ENCODE measurements at regions not wholly inside any gene's neighbourhood (a gene's known extent, or its start where the extent isn't known, plus 50 kb on each side); places are given as distances from the start of the nearest gene placed in this dataset.
"Not testable (repeated sequence)": the region's sequence is repeated elsewhere in the genome, so short reads cannot be mapped to it uniquely, and the experiment has no call there.

DNA sequence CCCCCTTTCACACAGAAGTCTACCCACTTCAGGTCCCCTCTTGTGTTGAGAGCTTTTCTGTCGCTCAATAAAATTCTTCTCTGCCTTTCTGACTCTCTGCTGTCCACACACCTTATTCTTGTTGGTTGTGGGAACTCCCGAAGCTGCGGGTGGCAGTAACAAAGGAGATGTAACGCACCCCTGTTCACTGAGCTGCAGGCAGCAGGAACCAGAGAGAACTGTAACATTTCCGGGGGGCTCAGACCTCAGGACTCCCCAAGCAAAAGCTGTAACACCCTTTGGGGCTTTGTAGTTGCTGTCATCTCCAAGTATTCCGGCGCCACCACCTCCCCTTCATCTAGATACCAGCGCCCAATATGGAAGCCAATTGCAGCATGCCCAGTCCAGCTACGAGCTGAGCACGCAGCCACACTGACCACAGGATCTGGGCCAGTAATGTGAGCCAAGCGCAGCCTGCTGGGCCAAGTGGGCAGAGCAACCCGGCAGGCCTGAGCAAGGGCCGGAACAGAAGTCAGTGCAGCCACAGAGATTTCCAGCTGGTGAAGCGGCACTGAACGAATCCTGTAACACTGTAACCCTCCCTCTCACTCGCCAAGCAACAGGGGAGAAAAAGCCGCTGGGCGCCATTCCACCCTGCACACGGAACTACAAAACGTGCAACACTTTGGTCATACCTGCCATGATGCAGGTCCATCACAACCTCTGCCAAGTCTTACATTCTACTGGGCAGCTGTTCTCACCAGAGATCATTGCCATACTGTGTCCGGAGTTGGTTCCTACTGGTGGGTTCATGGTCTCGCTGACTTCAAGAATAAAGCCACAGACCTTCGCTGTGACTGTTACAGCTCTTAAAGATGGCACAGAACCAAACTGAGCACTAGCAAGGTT, 194.3 kb downstream of the SPATA31A6 start:
- H3K4me3 Mint-ChIP-seq; H3K36me3 Mint-ChIP-seq; DNase-seq (ENCODE audit: low spot score in 2 of 2); H3K9me3 Mint-ChIP-seq; H3K4me1 Mint-ChIP-seq; H3K27me3 Mint-ChIP-seq; ATAC-seq (ENCODE audit: low read depth); H3K27ac Mint-ChIP-seq: not testable (repeated sequence)

DNA sequence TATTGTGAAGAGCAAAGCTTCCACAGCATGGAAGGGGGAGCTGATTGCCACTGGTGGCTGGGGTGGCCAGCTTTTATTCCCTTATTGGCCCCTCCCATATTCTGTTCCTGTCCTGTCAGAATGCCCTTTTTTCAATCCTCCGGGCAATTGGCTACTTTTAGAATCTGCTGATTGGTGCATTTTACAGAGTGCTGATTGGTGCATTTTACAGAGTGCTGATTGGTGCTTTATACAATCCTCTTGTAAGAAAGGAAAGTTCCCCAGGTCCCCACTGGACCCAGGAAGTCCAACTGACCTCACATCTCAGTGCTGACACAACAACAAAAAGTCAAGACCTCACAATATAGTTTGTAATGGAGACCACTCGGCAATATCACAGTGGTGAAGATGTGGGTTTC, 195.0 kb downstream of the SPATA31A6 start:
- ATAC-seq (ENCODE audit: low read depth) (no peak), DNase-seq (ENCODE audit: low spot score in 2 of 2) (no peak)
- Mint-ChIP-seq H3K27me3 (no peaks in the 10 kb centered on the region), H3K36me3 (no peaks in the 10 kb centered on the region), H3K4me1 (no peaks in the 10 kb centered on the region), H3K9me3 (peaks cover 2% of the 10 kb centered on the region), H3K27ac (no peak overlapping the region), H3K4me3 (no peak overlapping the region)

DNA sequence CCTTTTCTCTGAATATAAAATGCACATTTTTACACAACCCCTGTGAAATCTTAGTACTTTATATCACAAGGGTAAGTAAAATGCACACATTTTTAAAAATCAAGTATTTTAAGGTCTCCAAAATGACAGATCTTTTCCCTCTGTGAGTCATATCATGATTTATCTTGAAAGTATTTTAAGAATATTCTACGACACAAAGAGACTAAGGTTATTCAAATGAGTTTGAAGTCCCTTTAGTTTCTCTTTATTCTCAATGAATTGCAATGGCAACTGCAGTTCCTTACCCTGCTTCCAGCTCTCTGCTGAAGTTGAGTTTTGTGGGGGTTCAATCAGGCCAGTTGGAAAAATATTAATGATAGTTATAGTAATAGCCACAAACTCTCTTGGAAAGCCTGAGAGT, 196.1 kb downstream of the SPATA31A6 start:
- not testable (repeated sequence) for H3K36me3 Mint-ChIP-seq; DNase-seq (ENCODE audit: low spot score in 2 of 2); H3K27ac Mint-ChIP-seq; H3K9me3 Mint-ChIP-seq; H3K4me1 Mint-ChIP-seq; ATAC-seq (ENCODE audit: low read depth); H3K4me3 Mint-ChIP-seq; H3K27me3 Mint-ChIP-seq

DNA sequence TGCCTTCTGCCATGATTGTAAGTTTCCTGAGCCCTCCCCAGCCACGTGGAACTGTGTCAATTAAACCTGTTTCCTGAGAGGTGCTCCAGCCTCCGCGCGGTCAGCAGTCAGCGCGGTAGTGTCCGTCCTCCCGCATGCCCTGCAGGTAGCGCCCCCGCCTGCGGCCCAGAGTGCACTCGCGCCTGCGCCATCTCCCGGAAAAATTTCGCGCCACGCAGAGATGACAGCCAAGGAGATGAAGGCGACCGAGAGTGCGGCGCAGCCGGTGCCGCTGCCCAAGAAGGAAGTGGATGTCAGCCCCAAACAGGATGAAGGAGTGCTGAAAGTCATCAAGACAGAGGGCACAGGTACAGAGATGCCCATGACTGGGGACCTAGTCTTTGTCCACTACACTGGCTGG, 201.1 kb downstream of the SPATA31A6 start:
- H3K27ac Mint-ChIP-seq; H3K36me3 Mint-ChIP-seq; H3K4me1 Mint-ChIP-seq; ATAC-seq (ENCODE audit: low read depth); DNase-seq (ENCODE audit: low spot score in 2 of 2); H3K27me3 Mint-ChIP-seq; H3K9me3 Mint-ChIP-seq; H3K4me3 Mint-ChIP-seq: not testable (repeated sequence)

DNA sequence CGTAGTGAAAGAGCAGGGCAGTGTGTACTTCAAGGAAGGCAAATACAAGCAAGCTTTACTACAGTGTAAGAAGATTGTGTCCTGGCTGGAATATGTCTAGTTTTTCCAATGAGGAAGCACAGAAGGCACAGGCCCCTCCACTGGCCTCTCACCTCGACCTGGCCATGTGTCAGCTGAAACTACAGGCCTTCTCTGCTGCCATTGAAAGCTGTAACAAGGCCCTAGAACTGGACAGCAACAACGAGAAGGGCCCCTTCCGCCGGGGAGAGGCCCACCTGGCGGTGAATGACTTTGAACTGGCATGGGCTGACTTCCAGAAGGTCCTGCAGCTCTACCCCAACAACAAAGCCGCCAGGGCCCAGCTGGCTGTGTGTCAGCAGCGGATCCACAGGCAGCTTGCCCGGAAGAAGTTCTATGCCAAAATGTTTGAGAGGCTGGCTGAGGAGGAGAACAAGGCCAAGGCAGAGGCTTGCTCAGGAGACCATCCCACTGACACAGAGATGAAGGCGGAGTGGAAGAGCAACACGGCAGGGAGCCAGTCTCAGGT, 202.2 kb downstream of the SPATA31A6 start:
- not testable (repeated sequence) for H3K27ac Mint-ChIP-seq; H3K36me3 Mint-ChIP-seq; ATAC-seq (ENCODE audit: low read depth)

DNA sequence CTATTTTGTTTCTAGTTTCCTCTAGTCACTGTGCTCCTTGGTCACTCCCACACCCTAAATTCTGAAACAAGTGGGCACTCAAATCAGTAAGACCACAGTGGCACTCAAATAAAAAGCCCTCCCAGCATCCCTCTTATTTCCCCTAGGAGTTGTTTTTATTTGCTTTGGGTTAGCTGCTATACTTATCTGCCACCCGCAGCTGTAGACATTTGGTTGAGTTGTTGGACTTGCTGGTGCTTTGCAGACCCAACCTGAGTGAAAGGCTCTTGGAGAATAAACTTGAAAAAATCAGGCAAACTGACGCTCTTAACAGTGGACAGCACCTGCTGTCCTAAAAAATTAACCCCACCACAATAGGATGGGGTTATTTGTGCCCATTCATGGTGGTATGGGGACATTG, 203.0 kb downstream of the SPATA31A6 start:
- Mint-ChIP-seq H3K9me3 (no peaks in the 10 kb centered on the region), H3K4me3 (no peak overlapping the region), H3K27me3 (no peaks in the 10 kb centered on the region), H3K36me3 (no peaks in the 10 kb centered on the region), H3K4me1 (no peaks in the 10 kb centered on the region), H3K27ac (no peak overlapping the region)
- DNase-seq (ENCODE audit: low spot score in 2 of 2) (no peak), ATAC-seq (ENCODE audit: low read depth) (no peak)

More for the DNA sequence above, 202.2 kb downstream of the SPATA31A6 start:
- H3K4me3 Mint-ChIP-seq; H3K4me1 Mint-ChIP-seq; H3K27me3 Mint-ChIP-seq; H3K9me3 Mint-ChIP-seq; DNase-seq (ENCODE audit: low spot score in 2 of 2): not testable (repeated sequence)

DNA sequence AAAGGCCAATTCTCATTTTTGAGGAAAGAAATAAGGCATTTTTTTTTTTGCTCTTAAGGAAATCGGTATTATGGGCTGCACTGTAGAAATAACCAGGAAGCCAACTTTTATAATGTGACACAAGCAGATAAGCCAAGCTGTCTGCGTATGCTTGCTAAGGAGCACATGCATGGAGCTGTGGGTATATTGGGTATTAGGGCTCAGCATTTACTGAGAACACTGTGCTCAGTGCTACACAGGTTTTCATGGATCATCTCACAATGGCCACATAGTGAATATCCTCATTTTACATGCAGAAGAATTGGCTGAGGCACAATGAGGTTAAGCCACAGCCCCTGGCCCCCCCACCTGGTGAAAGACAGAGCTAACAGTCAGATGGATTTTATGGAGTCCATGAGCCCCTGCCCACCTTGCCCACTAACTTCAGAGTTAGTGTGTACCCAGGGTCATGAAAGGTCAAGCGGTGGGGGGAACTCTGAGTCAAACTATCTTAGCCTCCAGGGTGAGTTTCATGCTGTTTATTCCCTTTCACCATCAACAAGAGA, 204.8 kb downstream of the SPATA31A6 start:
- Mint-ChIP-seq H3K9me3 (no peaks in the 10 kb centered on the region), H3K27me3 (no peaks in the 10 kb centered on the region), H3K27ac (no peak overlapping the region), H3K4me1 (no peaks in the 10 kb centered on the region), H3K4me3 (no peak overlapping the region), H3K36me3 (no peaks in the 10 kb centered on the region)
- ATAC-seq (ENCODE audit: low read depth) (no peak), DNase-seq (ENCODE audit: low spot score in 2 of 2) (no peak)

DNA sequence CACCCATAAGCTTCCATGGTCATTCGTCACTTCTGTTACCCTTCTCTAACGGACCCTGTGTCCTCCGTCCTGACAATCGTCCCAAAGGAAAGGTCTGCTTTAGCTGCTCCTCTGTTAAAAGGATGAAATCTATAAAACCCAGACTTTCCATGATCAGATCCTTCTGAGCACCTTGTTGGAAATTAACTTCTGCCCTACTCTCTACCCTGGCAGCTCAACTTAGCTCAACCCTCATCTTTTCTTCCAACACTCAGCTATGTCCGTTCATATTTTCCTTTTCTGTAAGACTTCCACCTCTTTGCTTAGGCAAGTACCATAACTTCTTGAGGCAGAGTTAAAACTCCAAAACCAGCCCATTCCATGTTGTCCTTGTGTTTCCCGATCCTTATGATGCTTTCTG, 205.4 kb downstream of the SPATA31A6 start:
- Mint-ChIP-seq H3K4me3 (no peak overlapping the region), H3K36me3 (no peaks in the 10 kb centered on the region), H3K27ac (no peak overlapping the region), H3K9me3 (no peaks in the 10 kb centered on the region), H3K4me1 (no peaks in the 10 kb centered on the region), H3K27me3 (no peaks in the 10 kb centered on the region)
- no peak for ATAC-seq (ENCODE audit: low read depth)
- no peak for DNase-seq (ENCODE audit: low spot score in 2 of 2)

DNA sequence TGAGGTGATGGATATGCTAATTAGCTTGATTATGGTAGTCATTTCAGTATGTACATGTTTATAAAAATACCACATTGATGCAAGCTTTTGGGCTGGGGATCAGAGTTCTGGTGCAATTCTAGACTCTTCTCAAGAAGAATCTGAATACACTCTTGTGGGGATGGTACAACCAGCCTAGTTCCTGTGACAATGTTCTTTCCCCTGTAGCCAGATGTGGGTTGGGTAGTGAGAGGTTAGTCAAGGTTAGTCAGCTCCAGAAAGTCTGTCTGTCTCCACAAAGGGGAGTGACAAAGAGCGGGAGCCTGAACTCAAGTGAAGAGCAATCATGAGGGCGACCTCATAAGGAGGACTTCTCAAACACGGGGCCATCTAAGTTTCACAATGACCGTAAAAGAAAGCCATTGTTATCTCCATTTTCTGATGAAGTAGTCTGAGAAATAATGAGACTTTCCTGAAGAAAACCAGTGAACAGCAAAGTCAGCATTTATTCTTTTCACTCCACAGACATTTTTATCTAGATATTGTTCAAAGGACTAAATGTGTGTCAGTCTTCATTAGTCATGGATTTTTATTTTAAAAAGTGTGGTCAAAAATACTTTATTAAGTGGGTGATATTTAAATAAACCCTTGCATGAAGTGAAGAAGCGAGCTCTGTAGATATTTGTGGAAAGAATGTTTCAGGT, 209.5 kb downstream of the SPATA31A6 start:
- not testable (repeated sequence) for ATAC-seq (ENCODE audit: low read depth); H3K27ac Mint-ChIP-seq; H3K4me1 Mint-ChIP-seq; DNase-seq (ENCODE audit: low spot score in 2 of 2); H3K4me3 Mint-ChIP-seq; H3K36me3 Mint-ChIP-seq; H3K27me3 Mint-ChIP-seq; H3K9me3 Mint-ChIP-seq

DNA sequence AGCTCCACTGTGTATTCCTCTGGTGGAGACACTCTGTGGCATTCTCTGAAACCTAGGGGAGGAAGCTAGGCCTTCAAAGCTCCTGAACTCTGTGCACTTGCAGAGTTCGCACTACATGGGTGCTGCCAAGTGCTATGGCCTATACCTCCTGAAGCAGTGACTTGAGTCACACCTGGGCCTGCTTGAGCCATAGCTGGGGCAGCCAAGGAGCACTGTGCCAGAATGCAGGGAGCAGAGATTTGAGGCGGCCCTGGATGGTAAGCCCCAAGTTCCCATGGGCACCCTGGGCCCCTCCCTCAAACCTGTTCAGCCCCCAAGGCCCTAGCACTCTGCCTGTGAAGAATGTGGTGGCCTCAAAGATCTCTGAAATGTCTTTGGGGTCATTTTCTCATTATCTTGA, 212.9 kb downstream of the SPATA31A6 start:
- Mint-ChIP-seq H3K9me3 (no peaks in the 10 kb centered on the region), H3K4me3 (no peak overlapping the region), H3K4me1 (peaks cover 2% of the 10 kb centered on the region), H3K27me3 (no peaks in the 10 kb centered on the region), H3K27ac (no peak overlapping the region), H3K36me3 (no peaks in the 10 kb centered on the region)
- DNase-seq (ENCODE audit: low spot score in 2 of 2) = no peak
- no peak for ATAC-seq (ENCODE audit: low read depth)

DNA sequence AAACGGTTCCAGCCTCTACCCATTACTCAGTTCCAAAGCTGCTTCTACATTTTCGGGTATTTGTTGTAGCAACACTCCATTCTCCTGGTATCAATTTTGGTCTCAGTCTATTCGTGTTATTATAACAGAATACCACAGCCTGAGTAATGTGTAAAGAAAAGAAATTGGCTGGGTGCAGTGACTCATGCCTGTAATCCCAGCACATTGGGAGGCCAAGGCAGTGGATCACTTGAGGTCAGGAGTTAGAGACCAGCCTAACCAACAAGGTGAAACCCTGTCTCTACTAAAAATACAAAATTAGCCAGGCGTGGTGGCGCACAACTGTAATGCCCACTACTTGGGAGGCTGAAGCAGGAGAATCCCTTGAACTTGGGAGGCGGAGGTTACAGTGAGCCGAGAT, 213.9 kb downstream of the SPATA31A6 start:
- H3K27me3 Mint-ChIP-seq; ATAC-seq (ENCODE audit: low read depth); H3K9me3 Mint-ChIP-seq; H3K4me3 Mint-ChIP-seq; H3K36me3 Mint-ChIP-seq; H3K27ac Mint-ChIP-seq; H3K4me1 Mint-ChIP-seq; DNase-seq (ENCODE audit: low spot score in 2 of 2): not testable (repeated sequence)

DNA sequence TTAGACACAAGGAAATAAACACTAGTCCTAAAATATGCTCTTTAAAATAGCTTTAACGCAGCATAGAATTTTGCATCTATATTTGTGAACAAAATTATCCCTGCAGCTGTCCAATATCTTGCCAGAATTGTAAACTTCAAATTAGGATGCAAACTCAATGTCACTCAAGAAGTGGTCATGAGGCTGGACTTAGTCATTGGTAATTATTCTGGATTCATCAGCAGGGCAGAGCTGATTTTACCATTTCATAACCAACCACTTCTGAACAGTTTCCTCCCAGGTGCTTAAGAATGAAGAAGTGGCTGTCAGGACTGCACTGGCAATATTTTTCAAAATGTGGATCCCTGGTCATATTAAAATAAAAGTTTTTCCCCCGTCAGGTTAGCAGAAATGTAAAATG, 219.5 kb downstream of the SPATA31A6 start:
- not testable (repeated sequence) for DNase-seq (ENCODE audit: low spot score in 2 of 2); H3K9me3 Mint-ChIP-seq; H3K4me1 Mint-ChIP-seq; H3K27me3 Mint-ChIP-seq; H3K4me3 Mint-ChIP-seq; H3K36me3 Mint-ChIP-seq
- peak overlapping the region; percentile 15 for H3K27ac Mint-ChIP-seq
- peak; percentile 27 for ATAC-seq (ENCODE audit: low read depth)

DNA sequence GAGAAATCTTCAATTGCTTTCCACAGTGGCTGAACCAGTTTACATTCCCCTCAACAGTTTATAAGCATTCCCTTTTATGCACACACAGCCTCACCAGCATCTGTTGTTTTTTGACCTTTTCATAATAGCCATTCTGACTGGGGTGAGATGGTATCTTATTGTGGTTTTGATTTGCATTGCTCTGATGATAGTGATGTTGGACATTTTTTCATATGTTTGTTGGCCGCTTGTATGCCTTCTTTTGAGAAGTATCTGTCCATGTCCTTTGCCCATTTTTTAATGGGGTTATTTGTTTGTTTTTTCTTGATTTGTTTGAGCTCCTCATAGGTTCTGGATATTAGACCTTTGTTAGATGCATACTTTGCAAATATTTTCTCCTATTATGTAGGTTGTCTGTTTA, 226.1 kb downstream of the SPATA31A6 start:
- not testable (repeated sequence) for DNase-seq (ENCODE audit: low spot score in 2 of 2); ATAC-seq (ENCODE audit: low read depth); H3K4me1 Mint-ChIP-seq; H3K36me3 Mint-ChIP-seq; H3K27me3 Mint-ChIP-seq; H3K4me3 Mint-ChIP-seq; H3K27ac Mint-ChIP-seq; H3K9me3 Mint-ChIP-seq

DNA sequence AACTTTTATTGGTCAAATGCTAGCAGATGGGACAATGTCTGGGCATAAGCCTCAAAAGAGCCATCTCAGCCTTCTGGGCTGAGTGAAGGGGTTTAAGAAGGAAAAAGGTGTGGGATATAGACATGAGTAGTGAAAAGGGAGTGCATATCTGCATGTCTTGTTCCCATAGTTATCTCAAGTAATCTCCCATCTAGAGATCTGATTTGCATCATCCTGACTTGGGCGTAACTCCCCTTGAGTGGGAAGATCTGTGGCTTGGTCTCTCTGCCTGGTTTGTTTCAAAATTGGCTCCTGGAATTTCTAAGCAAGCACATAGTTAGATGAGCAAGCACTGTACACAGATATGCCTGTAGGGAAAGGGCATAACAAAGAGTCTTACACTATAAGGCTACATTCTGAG, 228.9 kb downstream of the SPATA31A6 start:
- H3K4me3 Mint-ChIP-seq; H3K4me1 Mint-ChIP-seq; DNase-seq (ENCODE audit: low spot score in 2 of 2); H3K27ac Mint-ChIP-seq; H3K9me3 Mint-ChIP-seq; H3K36me3 Mint-ChIP-seq; ATAC-seq (ENCODE audit: low read depth); H3K27me3 Mint-ChIP-seq: not testable (repeated sequence)
